ENCODE measurements at regions not wholly inside any gene's neighbourhood (a gene's known extent, or its start where the extent isn't known, plus 50 kb on each side); places are given as distances from the start of the nearest gene placed in this dataset.

- TF ChIP-seq POLR2AphosphoS5 (IDR thresholded peaks at IDR 0.05; ENCODE audit: low read depth) = no peak
- no peak for TF ChIP-seq REST (IDR thresholded peaks at IDR 0.05; ENCODE audit: insufficient replicate concordance, low read depth)
These were observed 717.3 kb upstream of the HS6ST1 start for GRCh38 chr2:129035992-129036391.

Data from HL-60 (cell line).